ENCODE measurements at regions not wholly inside any gene's neighbourhood (a gene's known extent, or its start where the extent isn't known, plus 50 kb on each side); places are given as distances from the start of the nearest gene placed in this dataset.
A peak's percentile ranks its signal among the peaks of the same experiment; 100 is the strongest.

DNA sequence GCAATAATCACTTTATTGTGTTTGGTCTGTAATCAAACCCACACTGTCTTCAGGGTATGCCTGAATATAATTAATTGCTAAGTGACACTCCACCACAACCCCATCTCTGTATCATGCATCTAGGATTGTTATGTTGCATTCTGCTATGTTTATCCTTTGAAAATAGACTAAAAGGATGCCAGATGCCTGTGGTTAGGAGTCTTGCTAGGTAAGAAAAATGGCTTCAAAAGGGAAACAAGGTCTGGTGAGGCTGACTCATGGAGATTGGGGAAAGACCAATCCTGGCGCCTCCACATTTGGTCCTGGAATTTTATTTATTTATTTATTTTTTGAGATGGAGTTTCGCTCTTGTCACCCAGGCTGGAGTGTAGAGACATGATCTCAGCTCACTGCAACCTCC, 360.5 kb upstream of the SLC7A11 start:
- TF ChIP-seq, protein P1, sequence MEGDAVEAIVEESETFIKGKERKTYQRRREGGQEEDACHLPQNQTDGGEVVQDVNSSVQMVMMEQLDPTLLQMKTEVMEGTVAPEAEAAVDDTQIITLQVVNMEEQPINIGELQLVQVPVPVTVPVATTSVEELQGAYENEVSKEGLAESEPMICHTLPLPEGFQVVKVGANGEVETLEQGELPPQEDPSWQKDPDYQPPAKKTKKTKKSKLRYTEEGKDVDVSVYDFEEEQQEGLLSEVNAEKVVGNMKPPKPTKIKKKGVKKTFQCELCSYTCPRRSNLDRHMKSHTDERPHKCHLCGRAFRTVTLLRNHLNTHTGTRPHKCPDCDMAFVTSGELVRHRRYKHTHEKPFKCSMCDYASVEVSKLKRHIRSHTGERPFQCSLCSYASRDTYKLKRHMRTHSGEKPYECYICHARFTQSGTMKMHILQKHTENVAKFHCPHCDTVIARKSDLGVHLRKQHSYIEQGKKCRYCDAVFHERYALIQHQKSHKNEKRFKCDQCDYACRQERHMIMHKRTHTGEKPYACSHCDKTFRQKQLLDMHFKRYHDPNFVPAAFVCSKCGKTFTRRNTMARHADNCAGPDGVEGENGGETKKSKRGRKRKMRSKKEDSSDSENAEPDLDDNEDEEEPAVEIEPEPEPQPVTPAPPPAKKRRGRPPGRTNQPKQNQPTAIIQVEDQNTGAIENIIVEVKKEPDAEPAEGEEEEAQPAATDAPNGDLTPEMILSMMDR (IDR thresholded peaks at IDR 0.05) = no peak
- peaks cover 3 to 13% of the 10 kb centered on the region in 2 donors for H3K4me1 ChIP-seq (ENCODE audit: control insufficient read depth in 1 of 2, low read depth in 2 of 2)
- no peak for ATAC-seq (ENCODE audit: insufficient number of reproducible peaks, low FRiP score, low read depth)
- H3K36me3 ChIP-seq = no peaks in the 10 kb centered on the region
- no peaks in the 10 kb centered on the region for H3K27me3 ChIP-seq (replicated peaks; ENCODE audit: insufficient read depth)
- no peak overlapping the region for H3K4me3 ChIP-seq
- no peak for DNase-seq (ENCODE audit: low spot score)
- no peaks in the 10 kb centered on the region for H3K9me3 ChIP-seq
- no peak overlapping the region for H3K27ac ChIP-seq

DNA sequence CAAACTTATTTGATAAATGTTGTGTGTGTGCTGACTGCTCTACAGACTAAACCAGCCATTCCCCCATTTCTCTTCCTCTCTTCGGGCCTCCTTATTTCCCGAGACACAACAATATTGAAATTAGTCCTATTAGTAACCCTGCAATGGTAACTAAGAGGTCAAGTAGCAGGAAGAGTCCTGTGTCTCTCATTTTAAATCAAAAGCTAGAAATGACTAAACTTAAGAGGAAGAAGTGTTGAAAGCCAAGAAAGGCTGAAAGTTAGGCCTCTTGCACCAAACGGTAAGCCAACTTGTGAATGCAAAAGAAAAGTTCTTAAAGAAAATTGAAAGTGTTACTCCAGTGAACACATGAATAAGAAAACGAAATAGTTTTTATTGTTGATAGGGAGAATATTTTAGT, 357.8 kb upstream of the SLC7A11 start:
- H3K36me3 ChIP-seq = no peaks in the 10 kb centered on the region

DNA sequence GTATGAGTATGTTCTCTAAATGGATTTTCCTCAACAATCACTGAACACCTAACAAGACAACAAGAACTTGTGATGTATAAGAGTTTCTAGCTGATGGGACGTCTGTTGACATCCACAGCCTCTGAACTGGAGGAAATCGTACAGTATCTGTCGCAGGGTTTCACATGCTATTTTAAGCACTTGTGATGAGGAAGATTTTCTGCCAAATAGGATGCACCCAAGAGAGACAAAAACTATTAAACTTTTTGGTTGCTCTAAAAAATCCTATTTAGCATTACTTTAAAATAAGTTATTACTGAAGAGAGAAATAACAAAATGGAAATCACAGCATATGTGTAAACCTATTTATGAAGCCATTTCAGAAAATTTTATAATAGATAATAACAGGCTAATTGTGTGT, 356.1 kb upstream of the SLC7A11 start:
- TF ChIP-seq, protein P1 (IDR thresholded peaks at IDR 0.05) = no peak
- no peaks in the 10 kb centered on the region for H3K36me3 ChIP-seq
- no peak for ATAC-seq (ENCODE audit: insufficient number of reproducible peaks, low FRiP score, low read depth)

More for the DNA sequence above, 357.8 kb upstream of the SLC7A11 start:
- no peak for ATAC-seq (ENCODE audit: insufficient number of reproducible peaks, low FRiP score, low read depth)
- no peak for DNase-seq (ENCODE audit: low spot score)
- no peak overlapping the region for H3K4me3 ChIP-seq
- H3K4me1 ChIP-seq (ENCODE audit: control insufficient read depth in 1 of 2, low read depth in 2 of 2) = peaks cover 19 to 37% of the 10 kb centered on the region in 2 donors
- H3K9me3 ChIP-seq = no peaks in the 10 kb centered on the region
- TF ChIP-seq, protein P1 (IDR thresholded peaks at IDR 0.05) = no peak
- H3K27me3 ChIP-seq (replicated peaks; ENCODE audit: insufficient read depth) = no peaks in the 10 kb centered on the region
- no peak overlapping the region for H3K27ac ChIP-seq

DNA sequence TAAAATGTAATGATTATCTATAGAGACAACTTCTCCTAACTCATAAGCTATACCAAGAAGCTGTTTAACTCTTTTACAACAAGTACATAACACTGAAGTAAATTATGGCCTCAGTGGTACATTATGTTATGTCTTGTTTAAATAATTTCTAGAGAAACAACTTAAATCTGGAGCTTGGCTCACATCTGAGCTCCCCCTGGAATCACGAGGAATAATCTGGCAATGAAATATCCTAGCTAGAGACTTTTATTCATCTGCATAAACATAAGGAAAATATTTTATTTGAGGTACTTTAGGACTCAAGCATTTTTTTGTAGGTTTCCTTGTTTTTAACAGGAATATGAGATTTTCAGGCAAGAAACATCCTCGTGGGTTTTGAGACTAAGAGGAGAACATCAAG, 354.7 kb upstream of the SLC7A11 start:
- Histone ChIP-seq H3K9me3 (no peaks in the 10 kb centered on the region), H3K4me1 (ENCODE audit: control insufficient read depth in 1 of 2, low read depth in 2 of 2) (peaks cover 19 to 37% of the 10 kb centered on the region in 2 donors), H3K27ac (peak overlapping the region; percentile 13 to 54), H3K36me3 (no peaks in the 10 kb centered on the region), H3K27me3 (replicated peaks; ENCODE audit: insufficient read depth) (no peaks in the 10 kb centered on the region), H3K4me3 (no peak overlapping the region)
- ATAC-seq (ENCODE audit: insufficient number of reproducible peaks, low FRiP score, low read depth) (no peak), DNase-seq (ENCODE audit: low spot score) (no peak)
- TF ChIP-seq, protein P1 (IDR thresholded peaks at IDR 0.05) = no peak

More for the DNA sequence above, 356.1 kb upstream of the SLC7A11 start:
- Histone ChIP-seq H3K9me3 (no peaks in the 10 kb centered on the region), H3K4me3 (no peak overlapping the region), H3K27ac (no peak overlapping the region), H3K4me1 (ENCODE audit: control insufficient read depth in 1 of 2, low read depth in 2 of 2) (peaks cover 19 to 37% of the 10 kb centered on the region in 2 donors), H3K27me3 (replicated peaks; ENCODE audit: insufficient read depth) (no peaks in the 10 kb centered on the region)
- no peak for DNase-seq (ENCODE audit: low spot score)

DNA sequence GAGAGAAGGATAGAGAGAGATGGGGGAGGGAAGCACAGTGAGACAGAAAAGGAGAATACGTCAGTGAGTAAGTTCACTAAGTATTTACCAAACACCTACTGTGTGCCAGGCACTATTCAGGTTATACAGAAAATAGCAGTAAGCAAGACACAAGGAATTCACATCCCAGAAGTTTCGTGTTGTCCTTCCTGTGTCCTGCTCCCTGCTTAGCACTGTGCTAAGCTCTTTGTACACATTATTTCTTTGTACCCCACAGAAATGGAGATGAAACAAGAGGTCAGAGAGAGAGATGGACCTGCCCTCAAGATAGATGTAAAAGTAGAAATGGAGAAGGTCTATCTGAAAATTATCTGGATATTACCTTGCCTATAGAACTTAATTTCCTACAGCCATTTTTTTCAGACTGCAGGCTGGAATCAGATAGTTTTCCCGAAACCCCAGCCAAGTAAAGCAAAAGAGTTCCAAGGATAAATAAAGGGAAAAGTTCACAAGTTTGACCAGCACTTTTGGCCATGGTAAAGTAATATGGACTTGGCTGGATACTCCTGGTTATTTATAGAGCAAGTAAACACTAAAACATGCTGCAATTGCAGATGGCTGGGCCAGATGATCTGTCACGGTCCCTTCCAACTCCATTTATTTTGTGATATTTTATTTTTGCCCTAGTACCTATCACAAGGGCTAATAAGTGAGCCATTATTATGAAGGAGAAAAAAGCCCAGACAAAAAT, 353.7 kb upstream of the SLC7A11 start:
- no peak for DNase-seq (ENCODE audit: low spot score)
- H3K27ac ChIP-seq = peak overlapping the region; percentile 13 to 54
- TF ChIP-seq, protein P1 (IDR thresholded peaks at IDR 0.05) = no peak

More for the DNA sequence above, 353.7 kb upstream of the SLC7A11 start:
- no peaks in the 10 kb centered on the region for H3K36me3 ChIP-seq
- peaks cover 19 to 37% of the 10 kb centered on the region in 2 donors for H3K4me1 ChIP-seq (ENCODE audit: control insufficient read depth in 1 of 2, low read depth in 2 of 2)
- peak; percentile 94 for ATAC-seq (ENCODE audit: insufficient number of reproducible peaks, low FRiP score, low read depth)
- no peaks in the 10 kb centered on the region for H3K27me3 ChIP-seq (replicated peaks; ENCODE audit: insufficient read depth)
- no peaks in the 10 kb centered on the region for H3K9me3 ChIP-seq
- H3K4me3 ChIP-seq = no peak overlapping the region
